GM19240 (cell line): ENCODE measurements at regions not wholly inside any gene's neighbourhood (a gene's known extent, or its start where the extent isn't known, plus 50 kb on each side); places are given as distances from the start of the nearest gene placed in this dataset.
"Not testable (repeated sequence)": the region's sequence is repeated elsewhere in the genome, so short reads cannot be mapped to it uniquely, and the experiment has no call there.

ENCODE experiments used
- DNase-seq: peaks from one replicate; pipeline ENCODE4 v3.0.0; 2011; ENCODE audit warnings: low spot score; ENCODE audit not compliant: insufficient read length

DNA sequence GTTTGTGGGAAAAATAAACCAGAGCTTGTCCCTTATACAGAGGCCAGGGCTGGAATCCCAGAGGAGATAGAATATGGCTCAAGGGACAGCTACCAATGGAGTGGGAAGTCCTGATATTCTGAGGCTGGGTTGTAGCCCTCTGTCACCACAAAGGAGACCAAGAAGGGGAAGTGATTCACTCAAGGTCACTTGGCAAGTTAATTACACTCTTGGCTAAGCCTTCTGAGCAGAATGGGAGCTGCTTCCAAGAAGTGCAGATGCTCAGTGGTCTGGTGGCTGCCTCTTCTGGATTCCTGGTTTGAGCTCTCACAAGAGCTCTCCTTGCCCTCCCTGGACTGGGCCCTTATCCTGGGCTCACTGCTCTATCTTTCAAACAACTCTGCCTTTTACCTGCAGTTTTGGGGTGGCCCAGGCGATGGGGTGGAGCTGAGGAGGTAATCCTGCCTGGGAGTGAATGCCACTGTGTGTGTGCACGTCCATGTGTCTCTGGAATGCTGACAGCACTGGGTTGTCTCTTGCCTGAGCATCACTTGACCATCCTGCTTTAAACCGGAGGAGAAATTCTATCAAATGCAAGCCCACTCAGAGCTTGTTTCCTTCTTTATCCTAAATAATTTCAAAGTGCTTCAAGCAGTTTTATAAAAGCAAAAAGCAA is 168.2 kb downstream of the KCNS3 start:
- no peak for DNase-seq

DNA sequence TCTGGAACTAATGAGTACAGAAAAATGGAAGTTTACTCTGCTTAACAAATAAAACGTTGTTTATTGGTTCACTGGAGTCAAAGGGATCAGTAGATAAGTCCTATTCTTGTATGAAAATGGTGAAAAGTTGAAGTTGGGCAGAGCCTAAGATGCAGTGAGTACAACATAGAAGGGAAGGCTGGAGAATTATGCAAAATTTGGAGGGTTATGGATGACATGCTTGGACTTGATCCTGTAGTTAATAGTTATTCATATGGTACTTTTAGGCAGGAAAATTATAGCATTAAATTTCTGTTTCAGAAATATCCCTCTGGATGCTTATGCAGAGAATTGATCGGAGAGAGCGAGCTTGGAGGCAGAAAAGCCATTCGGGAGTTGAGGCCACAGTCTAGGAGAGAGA is 167.6 kb downstream of the KCNS3 start:
- no peak for DNase-seq

DNA sequence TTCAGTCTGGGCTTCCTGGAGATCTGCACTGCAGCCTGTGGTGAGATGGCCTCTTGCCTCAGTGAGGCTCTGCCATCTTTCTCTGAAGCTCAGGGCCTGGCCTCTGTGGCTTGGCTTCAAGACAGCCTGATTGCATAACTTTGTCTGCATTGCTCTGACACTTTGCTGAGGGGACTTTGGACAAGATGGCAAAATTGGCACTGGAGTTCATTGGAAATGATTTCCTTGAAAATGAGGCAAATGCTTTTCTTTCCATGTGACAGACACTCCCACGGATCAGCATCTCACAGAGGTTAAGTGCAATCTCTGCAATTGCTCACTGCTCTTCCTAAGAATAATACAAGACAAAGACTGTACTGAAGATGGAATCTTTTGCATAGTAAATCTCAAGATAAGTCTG is 166.8 kb downstream of the KCNS3 start:
- no peak for DNase-seq

DNA sequence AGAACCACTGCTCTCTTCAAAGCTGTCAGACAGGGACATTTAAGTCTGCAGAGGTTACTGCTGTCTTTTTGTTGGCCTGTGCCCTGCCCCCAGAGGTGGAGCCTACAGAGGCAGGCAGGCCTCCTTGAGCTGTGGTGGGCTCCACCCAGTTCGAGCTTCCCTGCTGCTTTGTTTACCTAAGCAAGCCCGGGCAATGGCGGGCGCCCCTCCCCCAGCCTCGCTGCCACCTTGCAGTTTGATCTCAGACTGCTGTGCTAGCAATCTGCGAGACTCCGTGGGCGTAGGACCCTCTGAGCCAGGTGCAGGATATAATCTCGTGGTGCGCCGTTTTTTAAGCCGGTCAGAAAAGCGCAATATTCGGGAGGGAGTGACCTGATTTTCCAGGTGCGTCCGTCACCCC is 138.9 kb downstream of the KCNS3 start:
- not testable (repeated sequence) for DNase-seq

DNA sequence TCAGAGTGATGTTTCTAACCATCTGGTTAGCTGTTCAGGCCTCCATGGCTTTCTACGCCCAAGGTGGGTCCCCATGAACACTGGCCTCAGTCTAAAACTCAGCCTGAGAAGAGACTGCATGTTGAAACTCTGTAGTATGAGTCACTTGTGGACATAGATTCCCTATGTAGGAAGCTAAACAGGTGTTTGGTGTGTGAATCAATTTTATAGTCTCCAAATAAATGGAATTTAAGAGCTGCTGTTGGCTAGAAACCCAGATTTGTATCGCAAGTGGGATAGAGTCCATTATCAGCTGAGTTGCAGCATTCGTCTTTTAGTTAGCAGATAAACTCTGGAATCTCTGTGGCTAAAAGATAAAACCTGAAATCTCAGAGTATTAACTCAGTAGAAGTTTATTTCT is 131.4 kb downstream of the KCNS3 start:
- DNase-seq = no peak

DNA sequence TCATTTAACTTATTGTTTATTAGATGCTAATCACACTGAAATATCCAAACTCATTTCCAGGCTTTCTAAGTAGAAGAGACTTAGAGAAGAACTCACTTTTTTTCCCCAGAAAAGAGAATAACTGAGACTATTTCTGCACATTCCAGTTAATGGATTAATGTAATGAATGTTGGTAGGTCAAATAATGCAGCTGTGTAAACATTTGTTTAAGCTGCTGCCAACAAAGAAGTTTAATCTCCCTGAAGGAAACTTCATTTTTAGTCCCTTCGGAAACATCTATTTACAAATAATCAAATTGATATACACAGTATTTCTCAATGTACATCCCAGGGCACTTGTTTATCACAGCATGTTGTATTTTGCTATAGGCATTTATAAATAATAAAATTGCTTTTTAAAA is 126.9 kb downstream of the KCNS3 start:
- no peak for DNase-seq

DNA sequence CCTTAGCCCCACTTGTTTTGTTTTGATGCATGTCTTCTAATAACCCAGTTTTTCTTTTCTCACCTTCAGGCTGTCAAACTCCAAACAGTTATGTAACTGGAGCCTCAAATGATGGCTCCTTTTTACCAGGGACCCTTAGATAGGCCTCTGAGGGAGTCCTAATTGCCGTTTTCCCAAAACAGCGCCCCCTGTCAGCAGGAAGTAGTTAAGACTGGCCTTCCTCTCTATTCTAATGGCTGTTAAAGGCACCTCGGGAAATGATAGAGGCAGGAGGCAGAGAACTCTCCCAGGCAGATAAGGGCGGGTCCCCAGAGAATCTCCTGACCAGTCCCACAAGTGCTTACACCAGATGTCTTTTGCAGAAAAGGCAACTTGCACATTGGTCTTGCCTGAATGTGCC is 123.2 kb downstream of the KCNS3 start:
- DNase-seq = no peak

DNA sequence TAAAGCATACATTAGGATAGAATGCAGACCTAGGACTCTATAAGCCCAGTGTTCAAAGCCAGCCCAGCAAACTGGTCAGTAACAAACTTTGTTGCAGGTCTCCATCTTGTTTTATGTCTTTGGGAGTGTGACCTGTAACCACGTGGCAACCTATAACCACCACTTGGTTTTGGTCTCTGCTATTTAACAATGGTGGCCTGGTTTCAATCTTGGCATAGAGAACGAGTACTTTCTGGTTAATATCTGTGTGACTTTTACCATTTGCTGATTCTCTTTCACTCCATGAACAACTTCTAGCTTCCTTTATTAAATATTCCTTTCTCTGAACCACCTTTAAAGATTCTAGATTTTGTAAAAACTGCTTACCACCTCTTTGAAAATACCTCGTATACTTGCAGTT is 118.5 kb downstream of the KCNS3 start:
- DNase-seq = no peak

DNA sequence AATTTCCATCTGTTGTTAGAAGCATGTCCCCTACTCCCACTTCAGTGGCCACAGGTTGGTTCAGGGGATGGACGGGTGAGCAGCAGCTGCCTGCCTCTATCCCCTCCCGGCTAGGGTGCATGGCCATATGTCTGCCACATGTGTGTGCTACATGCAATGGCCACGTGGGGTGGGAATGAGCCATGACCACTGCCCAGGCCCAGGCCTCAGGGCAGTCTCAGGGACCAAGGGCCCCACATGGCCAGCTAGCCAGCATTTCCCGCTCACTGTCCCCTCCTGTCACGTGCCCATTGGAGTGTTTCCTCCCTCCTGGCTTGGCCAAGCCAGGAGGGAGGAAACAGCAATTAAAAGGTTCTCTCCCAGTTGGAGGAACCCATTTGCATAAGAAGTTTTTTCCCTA is 117.1 kb downstream of the KCNS3 start:
- no peak for DNase-seq
